Uterus (tissue), 3 donors: ENCODE measurements at regions not wholly inside any gene's neighbourhood (a gene's known extent, or its start where the extent isn't known, plus 50 kb on each side); places are given as distances from the start of the nearest gene placed in this dataset.

Source experiments
- DNase-seq, 2 donors: peaks; one replicate each; pipeline ENCODE4 v3.0.0-alpha.2; 2019 to 2020
- H3K27ac ChIP-seq, 2 donors: fragments of 200-600 bp; sonication (generic); 1 replicate in 1 of 2; 2 replicates in 1 of 2; pipeline ENCODE4 v1.5.1; 2016 to 2018
- H3K27me3 ChIP-seq, 2 donors: fragments of 200-600 bp; sonication (generic); one replicate each; pipeline ENCODE4 v1.5.1; 2018 to 2019; ENCODE audit warnings: control low read depth in 1 of 2
- H3K36me3 ChIP-seq, 2 donors: fragments of 200-600 bp; sonication (generic); one replicate each; pipeline ENCODE4 v1.5.1; 2019; ENCODE audit warnings: control low read depth in 1 of 2
- H3K4me1 ChIP-seq, 2 donors: fragments of 200-600 bp; sonication (generic); one replicate each; pipeline ENCODE4 v1.5.1; 2018 to 2019; ENCODE audit warnings: control low read depth in 1 of 2
- H3K4me3 ChIP-seq, 2 donors: fragments of 200-600 bp; sonication (generic); 1 replicate in 1 of 2; 2 replicates in 1 of 2; pipeline ENCODE4 v1.5.1; 2018 to 2019; ENCODE audit warnings: mild to moderate bottlenecking in 1 of 2
- H3K9me3 ChIP-seq, 2 donors: fragments of 200-600 bp; sonication (generic); one replicate each; pipeline ENCODE4 v1.5.1; 2019; ENCODE audit warnings: control low read depth in 1 of 2
- POLR2A ChIP-seq, 2 donors: fragments of 450-650 bp; IDR thresholded peaks; one replicate each; pipeline ENCODE4 v1.6.1; 2016; ENCODE audit warnings: antibody characterized with exemption in 2 of 2, mild to moderate bottlenecking in 1 of 2, moderate library complexity in 1 of 2
- intact Hi-C: fragments of 100-400 bp; cut with DNase I; formaldehyde crosslinking; loops from one replicate; pipeline ENCODE4 v1.15.1; 2023; ENCODE audit warnings: low total_unique reads
- TF ChIP-seq, protein P1 (sequence below), 4 experiments: fragments of 200-600 bp in 2 of 4; fragments of 450-650 bp in 2 of 4; sonication (generic) in 2 of 4; IDR thresholded peaks; one replicate each; pipeline ENCODE4 v1.5.1; 2016 to 2019; ENCODE audit warnings: antibody characterized with exemption in 4 of 4, mild to moderate bottlenecking in 2 of 4, moderate library complexity in 1 of 4
- donor health status: DM: yes; HTN: yes; CAD: no.

DNA sequence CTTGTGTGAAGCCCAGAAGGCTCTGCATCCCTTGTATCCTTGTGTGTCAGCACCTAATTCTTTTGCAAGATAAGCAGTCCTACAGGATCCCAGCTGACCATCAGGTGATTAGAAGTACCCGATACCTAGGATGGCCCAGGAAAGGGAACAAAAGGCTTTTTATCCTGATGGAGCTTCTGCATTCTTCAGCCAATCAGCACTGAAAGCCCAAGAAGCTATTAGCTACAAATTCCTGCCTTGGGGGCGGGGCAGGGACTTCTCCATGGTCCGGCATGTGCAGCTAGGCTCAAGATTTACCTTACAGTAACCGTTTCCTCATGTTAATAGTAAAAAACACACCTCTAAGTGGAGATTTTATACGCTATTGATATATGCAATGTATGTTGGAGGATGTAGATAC is 264.6 kb upstream of the THUMPD2 start:
- DNase-seq: no peak
- intact Hi-C loops: no loop called here
- no peak overlapping the region for H3K4me3 ChIP-seq
- no peaks in the 10 kb centered on the region for H3K27me3 ChIP-seq
- no peak overlapping the region for H3K27ac ChIP-seq
- no peaks in the 10 kb centered on the region for H3K36me3 ChIP-seq
- H3K9me3 ChIP-seq: no peaks in the 10 kb centered on the region
- no peaks in the 10 kb centered on the region for H3K4me1 ChIP-seq
- TF ChIP-seq, protein P1, sequence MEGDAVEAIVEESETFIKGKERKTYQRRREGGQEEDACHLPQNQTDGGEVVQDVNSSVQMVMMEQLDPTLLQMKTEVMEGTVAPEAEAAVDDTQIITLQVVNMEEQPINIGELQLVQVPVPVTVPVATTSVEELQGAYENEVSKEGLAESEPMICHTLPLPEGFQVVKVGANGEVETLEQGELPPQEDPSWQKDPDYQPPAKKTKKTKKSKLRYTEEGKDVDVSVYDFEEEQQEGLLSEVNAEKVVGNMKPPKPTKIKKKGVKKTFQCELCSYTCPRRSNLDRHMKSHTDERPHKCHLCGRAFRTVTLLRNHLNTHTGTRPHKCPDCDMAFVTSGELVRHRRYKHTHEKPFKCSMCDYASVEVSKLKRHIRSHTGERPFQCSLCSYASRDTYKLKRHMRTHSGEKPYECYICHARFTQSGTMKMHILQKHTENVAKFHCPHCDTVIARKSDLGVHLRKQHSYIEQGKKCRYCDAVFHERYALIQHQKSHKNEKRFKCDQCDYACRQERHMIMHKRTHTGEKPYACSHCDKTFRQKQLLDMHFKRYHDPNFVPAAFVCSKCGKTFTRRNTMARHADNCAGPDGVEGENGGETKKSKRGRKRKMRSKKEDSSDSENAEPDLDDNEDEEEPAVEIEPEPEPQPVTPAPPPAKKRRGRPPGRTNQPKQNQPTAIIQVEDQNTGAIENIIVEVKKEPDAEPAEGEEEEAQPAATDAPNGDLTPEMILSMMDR (IDR thresholded peaks at IDR 0.05): no peak
- TF ChIP-seq POLR2A (IDR thresholded peaks at IDR 0.05): no peak

DNA sequence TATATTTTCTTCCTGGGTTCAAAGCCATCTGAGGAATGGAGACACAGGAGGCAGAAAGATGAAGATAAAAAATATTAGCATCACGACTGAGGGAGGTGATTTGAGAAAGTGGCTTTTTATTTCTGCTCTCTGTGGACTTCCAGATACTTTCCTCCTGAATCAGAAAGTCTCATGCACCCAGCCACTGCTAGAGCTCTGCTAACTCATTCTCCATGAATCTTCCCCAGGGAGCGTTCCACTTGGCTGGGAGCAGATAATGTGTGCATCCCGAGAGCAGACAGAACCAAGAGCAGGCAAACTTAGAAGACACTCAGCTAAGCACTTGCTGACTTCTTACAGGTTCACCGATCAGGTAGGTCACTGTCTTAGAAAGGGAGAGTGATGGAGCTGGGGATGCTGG is 264.1 kb upstream of the THUMPD2 start:
- Histone ChIP-seq H3K36me3 (no peaks in the 10 kb centered on the region), H3K4me1 (no peaks in the 10 kb centered on the region), H3K27me3 (no peaks in the 10 kb centered on the region), H3K9me3 (no peaks in the 10 kb centered on the region), H3K27ac (no peak overlapping the region), H3K4me3 (no peak overlapping the region)
- DNase-seq: no peak
- intact Hi-C loops: no loop called here
- TF ChIP-seq POLR2A (IDR thresholded peaks at IDR 0.05): no peak
- TF ChIP-seq, protein P1 (IDR thresholded peaks at IDR 0.05): no peak

DNA sequence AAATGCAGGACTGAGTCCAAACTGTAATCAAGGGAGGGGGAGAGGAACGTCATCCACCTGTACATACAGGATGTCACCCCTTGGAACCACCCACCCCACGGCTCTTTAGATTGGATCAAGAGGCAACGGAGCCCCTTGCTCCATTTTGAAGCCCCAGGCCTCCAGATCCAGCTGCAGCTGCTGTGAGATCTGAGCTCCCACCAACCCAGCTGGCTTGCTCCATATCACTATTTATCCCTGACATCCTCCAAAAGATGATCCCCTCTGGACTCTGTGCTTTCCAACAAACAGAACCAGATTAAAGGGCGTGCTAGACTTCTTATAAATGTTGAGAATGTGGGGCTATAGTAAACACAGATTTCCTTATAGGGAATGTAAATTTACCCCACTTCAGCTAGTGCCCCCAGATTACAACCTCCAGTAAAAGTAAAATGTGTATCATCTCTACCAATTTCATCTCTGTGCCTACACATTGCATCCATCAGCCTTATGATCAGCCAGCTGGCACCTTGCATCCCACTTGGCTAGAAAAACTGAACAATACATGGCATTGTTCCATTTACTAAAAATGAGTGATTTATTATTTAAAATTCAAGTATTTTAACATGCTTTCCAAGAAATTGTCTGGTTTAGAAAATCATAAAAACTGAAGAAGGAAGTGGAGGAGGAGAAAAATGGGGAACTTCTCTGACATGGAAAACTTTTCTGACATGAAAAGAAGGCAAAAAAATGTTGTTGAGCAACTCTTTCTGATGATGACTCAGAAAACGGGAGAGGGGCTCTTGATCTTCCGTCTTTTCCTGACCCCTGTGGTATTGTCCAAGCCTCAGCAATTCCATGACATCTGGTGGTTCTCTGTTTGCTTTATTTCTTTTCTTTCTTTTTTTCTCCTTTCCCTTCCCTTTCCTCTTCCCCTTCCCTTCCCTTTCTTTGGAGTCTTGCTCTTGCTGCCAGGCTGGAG is 262.6 kb upstream of the THUMPD2 start:
- no peaks in the 10 kb centered on the region for H3K4me1 ChIP-seq
- no peaks in the 10 kb centered on the region for H3K36me3 ChIP-seq
- TF ChIP-seq POLR2A (IDR thresholded peaks at IDR 0.05): no peak
- TF ChIP-seq, protein P1 (IDR thresholded peaks at IDR 0.05): no peak
- H3K27me3 ChIP-seq: no peaks in the 10 kb centered on the region
- H3K4me3 ChIP-seq: no peak overlapping the region
- H3K9me3 ChIP-seq: no peaks in the 10 kb centered on the region
- intact Hi-C loops: no loop called here
- no peak for DNase-seq
- H3K27ac ChIP-seq: no peak overlapping the region

DNA sequence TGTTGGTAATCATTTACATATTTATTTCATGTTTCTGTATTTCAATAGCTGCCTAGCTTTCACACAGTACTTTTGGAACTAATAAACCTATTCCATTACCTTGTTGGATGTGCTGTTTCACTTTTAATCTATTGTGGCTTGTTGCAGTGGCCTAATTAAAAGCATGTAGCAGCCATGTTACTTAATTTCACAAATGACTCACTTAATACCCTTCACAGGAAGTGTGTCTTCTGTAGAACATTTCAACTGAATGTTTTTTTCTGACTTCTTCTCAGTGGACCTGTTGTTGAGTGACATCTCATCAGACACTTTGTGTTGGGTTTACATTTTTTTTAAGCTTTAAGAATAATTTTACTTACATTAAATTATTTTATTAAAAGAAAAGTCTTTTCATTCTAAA is 260.5 kb upstream of the THUMPD2 start:
- Histone ChIP-seq H3K27ac (no peak overlapping the region), H3K27me3 (no peaks in the 10 kb centered on the region), H3K9me3 (no peaks in the 10 kb centered on the region), H3K36me3 (no peaks in the 10 kb centered on the region), H3K4me1 (no peaks in the 10 kb centered on the region), H3K4me3 (no peak overlapping the region)
- intact Hi-C loops: no loop called here
- DNase-seq: no peak
- TF ChIP-seq, protein P1 (IDR thresholded peaks at IDR 0.05): no peak
- no peak for TF ChIP-seq POLR2A (IDR thresholded peaks at IDR 0.05)

DNA sequence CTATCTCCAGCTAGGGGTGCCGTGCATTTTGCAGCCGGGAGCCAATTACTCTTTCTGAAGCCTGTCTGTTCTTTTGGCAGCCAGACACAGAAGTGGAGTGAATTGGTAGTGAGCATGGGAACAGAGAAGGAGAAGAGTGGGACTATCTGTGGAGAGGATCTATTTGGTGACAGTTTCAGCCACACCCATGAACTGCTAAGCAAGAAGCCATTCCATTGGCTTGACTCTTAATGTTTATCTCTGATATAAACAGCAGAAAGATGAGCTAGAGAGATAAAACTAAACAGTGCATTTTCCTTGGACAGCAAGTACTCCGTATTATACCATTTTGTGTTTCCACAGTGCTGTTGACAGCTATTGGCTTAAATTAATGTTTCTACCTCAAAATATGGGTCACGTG is 259.6 kb upstream of the THUMPD2 start:
- TF ChIP-seq POLR2A (IDR thresholded peaks at IDR 0.05): no peak
- TF ChIP-seq, protein P1 (IDR thresholded peaks at IDR 0.05): no peak
- Histone ChIP-seq H3K27ac (no peak overlapping the region), H3K9me3 (no peaks in the 10 kb centered on the region), H3K36me3 (no peaks in the 10 kb centered on the region), H3K4me3 (no peak overlapping the region), H3K27me3 (no peaks in the 10 kb centered on the region), H3K4me1 (no peaks in the 10 kb centered on the region)
- DNase-seq: no peak
- intact Hi-C loops: no loop called here
